PC-3 (cell line): ENCODE measurements at regions not wholly inside any gene's neighbourhood (a gene's known extent, or its start where the extent isn't known, plus 50 kb on each side); places are given as distances from the start of the nearest gene placed in this dataset.

Experiments
- ATAC-seq: fragments of 200-7000 bp; cut with Tn5 transposase; 2 replicates; pipeline ENCODE4 v1.9.1; 2020; ENCODE audit warnings: mild to moderate bottlenecking, moderate library complexity
- BruUV-seq: library from RNA; stranded (reverse); fragments of 400-500 nt; replicated peaks from 2 replicates; lab custom pipeline; 2021; lab: Mats Ljungman, UMichigan
- CTCF ChIA-PET: fragments of 300-600 bp; sonication (Branson Sonifier 250); formaldehyde crosslinking; loops from one replicate; lab custom pipeline; 2022; ENCODE audit warnings: antibody characterized with exemption; lab: Charles Lee
- POLR2A ChIA-PET: fragments of 300-600 bp; sonication (Branson Sonifier 250); formaldehyde crosslinking; loops from one replicate; lab custom pipeline; 2022; ENCODE audit warnings: antibody characterized with exemption; ENCODE audit not compliant: unreplicated experiment; lab: Charles Lee
- DNase-seq: peaks from one replicate; pipeline ENCODE4 v3.0.0-alpha.2; 2015
- H2AFZ ChIP-seq: fragments of 300-600 bp; sonication (generic); 2 replicates; pipeline ENCODE4 v1.6.0; 2016; ENCODE audit warnings: antibody characterized with exemption, low read length
- H3F3A ChIP-seq: fragments of 300-600 bp; sonication (generic); one replicate; pipeline ENCODE4 v1.6.0; 2017; ENCODE audit warnings: antibody characterized with exemption, low read length, control low read depth, mild to moderate bottlenecking; ENCODE audit not compliant: unreplicated experiment
- H3K27ac ChIP-seq: fragments of 300-600 bp; sonication (generic); 2 replicates; pipeline ENCODE4 v1.5.1; 2016; ENCODE audit warnings: mild to moderate bottlenecking, low read length
- H3K27me3 ChIP-seq: fragments of 300-600 bp; sonication (generic); 2 replicates; pipeline ENCODE4 v1.6.1; 2016; ENCODE audit warnings: low read length, mixed read lengths
- H3K36me3 ChIP-seq: fragments of 300-600 bp; sonication (generic); 2 replicates; pipeline ENCODE4 v1.6.1; 2016; ENCODE audit warnings: low read depth, mixed run types, low read length, mixed read lengths
- H3K4me1 ChIP-seq: fragments of 300-600 bp; sonication (generic); 2 replicates; pipeline ENCODE4 v1.5.1; 2016; ENCODE audit warnings: low read length; ENCODE audit not compliant: insufficient read depth
- H3K4me2 ChIP-seq: fragments of 300-600 bp; sonication (generic); 2 replicates; pipeline ENCODE4 v1.6.0; 2016; ENCODE audit warnings: low read length
- H3K4me3 ChIP-seq: fragments of 300-600 bp; sonication (generic); 2 replicates; pipeline ENCODE4 v1.5.1; 2016; ENCODE audit warnings: mild to moderate bottlenecking, low read length, mixed read lengths
- H3K79me2 ChIP-seq: fragments of 300-600 bp; sonication (generic); 2 replicates; pipeline ENCODE4 v1.6.1; 2017; ENCODE audit warnings: low read length, mixed read lengths
- H3K9ac ChIP-seq: fragments of 300-600 bp; sonication (generic); 2 replicates; pipeline ENCODE4 v1.6.0; 2016; ENCODE audit warnings: mild to moderate bottlenecking, low read length
- H3K9me2 ChIP-seq: fragments of 300-600 bp; sonication (generic); replicated peaks from 2 replicates; pipeline ENCODE4 v1.6.1; 2016; ENCODE audit warnings: mixed run types, low read length, mixed read lengths
- H3K9me3 ChIP-seq: fragments of 300-600 bp; sonication (generic); 2 replicates; pipeline ENCODE4 v1.6.1; 2016; ENCODE audit warnings: low read length, mixed read lengths
- H4K20me1 ChIP-seq: fragments of 300-600 bp; sonication (generic); 2 replicates; pipeline ENCODE4 v1.6.1; 2016; ENCODE audit warnings: low read length, mixed read lengths
- CTCF ChIP-seq: fragments of 300-600 bp; sonication (generic); conservative IDR thresholded peaks from 2 replicates; pipeline ENCODE4 v1.5.1; 2017; ENCODE audit warnings: antibody characterized with exemption, low read depth, mild to moderate bottlenecking, low read length
- EZH2 ChIP-seq: fragments of 300-600 bp; sonication (generic); IDR thresholded peaks from one replicate; pipeline ENCODE4 v1.6.1; 2017; ENCODE audit warnings: antibody characterized with exemption, mild to moderate bottlenecking, low read length; ENCODE audit not compliant: unreplicated experiment
- EZH2phosphoT487 ChIP-seq: fragments of 300-600 bp; sonication (generic); IDR thresholded peaks from 2 replicates; pipeline ENCODE4 v1.6.1; 2018; ENCODE audit warnings: mild to moderate bottlenecking, antibody characterized with exemption, low read length, borderline replicate concordance
- intact Hi-C: fragments of 100-400 bp; cut with micrococcal nuclease; formaldehyde crosslinking; loops from 2 replicates; pipeline ENCODE4 v1.9.0; 2023

GRCh38 chr13:63586467-63586866, 2170.8 kb upstream of the PCDH20 start:
- Histone ChIP-seq H3K4me3 (no peak overlapping the region), H3K27ac (no peak overlapping the region), H4K20me1 (no peaks in the 10 kb centered on the region), H3K9ac (no peak overlapping the region), H3K4me1 (no peaks in the 10 kb centered on the region), H3K4me2 (no peak overlapping the region), H3K27me3 (no peaks in the 10 kb centered on the region), H3F3A (no peaks in the 10 kb centered on the region), H2AFZ (no peak overlapping the region), H3K79me2 (no peaks in the 10 kb centered on the region), H3K9me3 (no peaks in the 10 kb centered on the region), H3K9me2 (no peaks in the 10 kb centered on the region), H3K36me3 (no peaks in the 10 kb centered on the region)
- intact Hi-C loops = no loop called here
- no peak for DNase-seq
- POLR2A ChIA-PET = no interaction called here
- BruUV-seq = no TSS peak
- CTCF ChIA-PET = no interaction called here
- no peak for TF ChIP-seq EZH2
- no peak for TF ChIP-seq CTCF
- no peak for TF ChIP-seq EZH2phosphoT487
- no peak for ATAC-seq

GRCh38 chr13:63578796-63579195, 2163.1 kb upstream of the PCDH20 start:
- H2AFZ ChIP-seq = no peak overlapping the region
- no peaks in the 10 kb centered on the region for H3K9me3 ChIP-seq
- H3K4me1 ChIP-seq = no peaks in the 10 kb centered on the region
- H3K9me2 ChIP-seq = no peaks in the 10 kb centered on the region
- H3K36me3 ChIP-seq = no peaks in the 10 kb centered on the region
- no peak overlapping the region for H3K9ac ChIP-seq
- intact Hi-C loops = no loop called here
- ATAC-seq (no peak), DNase-seq (no peak)
- ChIA-PET POLR2A (no interaction called here), CTCF (no interaction called here)
- H3K27ac ChIP-seq = no peak overlapping the region
- H3K4me3 ChIP-seq = no peak overlapping the region
- no peaks in the 10 kb centered on the region for H3K27me3 ChIP-seq
- no peak overlapping the region for H3K4me2 ChIP-seq
- no peaks in the 10 kb centered on the region for H3F3A ChIP-seq
- H3K79me2 ChIP-seq = no peaks in the 10 kb centered on the region
- TF ChIP-seq EZH2 (no peak), CTCF (no peak), EZH2phosphoT487 (no peak)
- no peaks in the 10 kb centered on the region for H4K20me1 ChIP-seq
- BruUV-seq = no TSS peak

GRCh38 chr13:63567031-63567430, 2151.4 kb upstream of the PCDH20 start:
- Histone ChIP-seq H3K9me2 (no peaks in the 10 kb centered on the region), H3K9me3 (no peaks in the 10 kb centered on the region), H3K4me3 (no peak overlapping the region), H3K27me3 (no peaks in the 10 kb centered on the region), H3K4me1 (no peaks in the 10 kb centered on the region), H3K9ac (no peak overlapping the region), H2AFZ (no peak overlapping the region), H3F3A (no peaks in the 10 kb centered on the region), H4K20me1 (no peaks in the 10 kb centered on the region), H3K4me2 (no peak overlapping the region), H3K36me3 (no peaks in the 10 kb centered on the region), H3K27ac (no peak overlapping the region), H3K79me2 (no peaks in the 10 kb centered on the region)
- ATAC-seq (no peak), DNase-seq (no peak)
- intact Hi-C loops = no loop called here
- POLR2A ChIA-PET = no interaction called here
- CTCF ChIA-PET = no interaction called here
- TF ChIP-seq EZH2phosphoT487 (no peak), CTCF (no peak), EZH2 (no peak)
- no TSS peak for BruUV-seq
